ENCODE measurements at regions not wholly inside any gene's neighbourhood (a gene's known extent, or its start where the extent isn't known, plus 50 kb on each side); places are given as distances from the start of the nearest gene placed in this dataset.

GRCh38 chr3:180828001-180828720 is 84.3 kb upstream of the FXR1 start:
- TF ChIP-seq CTCF (optimal IDR thresholded peaks at IDR 0.05 in 1 of 3, IDR thresholded peaks at IDR 0.05 in 1 of 3, conservative IDR thresholded peaks at IDR 0.05 in 1 of 3; ENCODE audit: extremely low read depth in 1 of 3, insufficient read depth in 2 of 3, low read length in 3 of 3) (no peak), EZH2 (IDR thresholded peaks at IDR 0.05; ENCODE audit: low read length) (no peak)
